Uterus (tissue), 3 donors: ENCODE measurements at regions not wholly inside any gene's neighbourhood (a gene's known extent, or its start where the extent isn't known, plus 50 kb on each side); places are given as distances from the start of the nearest gene placed in this dataset.

Source experiments
- DNase-seq, 2 donors: peaks; one replicate each; pipeline ENCODE4 v3.0.0-alpha.2; 2019 to 2020
- H3K27ac ChIP-seq, 2 donors: fragments of 200-600 bp; sonication (generic); 1 replicate in 1 of 2; 2 replicates in 1 of 2; pipeline ENCODE4 v1.5.1; 2016 to 2018
- H3K27me3 ChIP-seq, 2 donors: fragments of 200-600 bp; sonication (generic); one replicate each; pipeline ENCODE4 v1.5.1; 2018 to 2019; ENCODE audit warnings: control low read depth in 1 of 2
- H3K36me3 ChIP-seq, 2 donors: fragments of 200-600 bp; sonication (generic); one replicate each; pipeline ENCODE4 v1.5.1; 2019; ENCODE audit warnings: control low read depth in 1 of 2
- H3K4me1 ChIP-seq, 2 donors: fragments of 200-600 bp; sonication (generic); one replicate each; pipeline ENCODE4 v1.5.1; 2018 to 2019; ENCODE audit warnings: control low read depth in 1 of 2
- H3K4me3 ChIP-seq, 2 donors: fragments of 200-600 bp; sonication (generic); 1 replicate in 1 of 2; 2 replicates in 1 of 2; pipeline ENCODE4 v1.5.1; 2018 to 2019; ENCODE audit warnings: mild to moderate bottlenecking in 1 of 2
- H3K9me3 ChIP-seq, 2 donors: fragments of 200-600 bp; sonication (generic); one replicate each; pipeline ENCODE4 v1.5.1; 2019; ENCODE audit warnings: control low read depth in 1 of 2
- CTCF ChIP-seq, 4 experiments: fragments of 200-600 bp in 2 of 4; fragments of 450-650 bp in 2 of 4; sonication (generic) in 2 of 4; IDR thresholded peaks; one replicate each; pipeline ENCODE4 v1.5.1; 2016 to 2019; ENCODE audit warnings: antibody characterized with exemption in 4 of 4, mild to moderate bottlenecking in 2 of 4, moderate library complexity in 1 of 4
- POLR2A ChIP-seq, 2 donors: fragments of 450-650 bp; IDR thresholded peaks; one replicate each; pipeline ENCODE4 v1.6.1; 2016; ENCODE audit warnings: antibody characterized with exemption in 2 of 2, mild to moderate bottlenecking in 1 of 2, moderate library complexity in 1 of 2
- intact Hi-C: fragments of 100-400 bp; cut with DNase I; formaldehyde crosslinking; loops from one replicate; pipeline ENCODE4 v1.15.1; 2023; ENCODE audit warnings: low total_unique reads
- donor health status: DM: yes; HTN: yes; CAD: no.

DNA sequence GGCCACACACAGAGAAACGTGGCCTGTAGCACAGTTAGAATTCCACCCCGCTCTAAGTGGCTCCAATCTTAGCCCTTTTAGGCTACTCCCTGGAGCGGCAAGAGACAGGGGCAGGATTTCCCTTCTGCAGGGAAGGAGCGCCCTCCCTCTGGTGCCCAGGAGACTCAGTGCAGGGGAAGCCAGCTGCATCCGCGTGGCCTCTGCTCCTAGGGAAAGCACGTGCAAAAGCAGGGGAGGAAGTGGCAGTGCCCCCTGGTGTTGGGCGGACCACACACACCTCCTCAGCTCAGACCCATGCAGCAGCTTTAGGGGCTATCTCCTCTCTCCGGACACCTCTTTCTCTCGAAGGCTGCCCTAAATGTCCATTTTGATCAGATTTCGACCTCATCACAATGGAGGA lies 50.0 kb downstream of the SPRING1 start:
- no peaks in the 10 kb centered on the region for H3K36me3 ChIP-seq
- no peak overlapping the region for H3K4me3 ChIP-seq
- DNase-seq = peak in 1 of 2 donors; percentile 33
- TF ChIP-seq POLR2A (IDR thresholded peaks at IDR 0.05) = no peak
- peak in 3 of 4 experiments; percentile 17 to 27 (median 26) for TF ChIP-seq CTCF (IDR thresholded peaks at IDR 0.05)
- no peaks in the 10 kb centered on the region for H3K9me3 ChIP-seq
- intact Hi-C loops = no loop called here
- no peak overlapping the region for H3K27ac ChIP-seq
- no peaks in the 10 kb centered on the region for H3K4me1 ChIP-seq
- H3K27me3 ChIP-seq = peaks cover 0 to 4% of the 10 kb centered on the region in 2 donors

DNA sequence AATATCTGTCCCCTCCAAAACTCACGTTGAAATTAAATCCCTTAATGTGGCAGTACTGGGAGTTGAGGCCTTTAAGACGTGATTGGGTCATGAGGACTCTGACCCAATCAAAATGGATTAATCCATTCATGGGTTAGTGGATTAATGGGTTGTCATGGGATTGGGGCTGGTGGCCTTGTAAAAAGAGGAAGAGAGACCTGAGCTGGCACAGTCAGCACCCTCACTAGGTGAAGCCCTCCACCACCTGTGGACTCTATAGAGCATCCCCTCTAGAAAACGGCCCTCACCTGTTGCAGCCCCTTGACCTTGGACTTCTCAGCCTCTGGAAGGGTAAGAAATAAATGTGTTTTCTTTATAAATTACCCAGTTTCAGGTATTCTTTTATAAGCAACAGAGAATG lies 53.0 kb downstream of the SPRING1 start:
- Histone ChIP-seq H3K4me3 (no peak overlapping the region), H3K27me3 (no peaks in the 10 kb centered on the region), H3K27ac (no peak overlapping the region), H3K36me3 (no peaks in the 10 kb centered on the region), H3K4me1 (no peaks in the 10 kb centered on the region), H3K9me3 (no peaks in the 10 kb centered on the region)
- DNase-seq = no peak
- intact Hi-C loops = no loop called here
- TF ChIP-seq POLR2A (IDR thresholded peaks at IDR 0.05) (no peak), CTCF (IDR thresholded peaks at IDR 0.05) (no peak)

DNA sequence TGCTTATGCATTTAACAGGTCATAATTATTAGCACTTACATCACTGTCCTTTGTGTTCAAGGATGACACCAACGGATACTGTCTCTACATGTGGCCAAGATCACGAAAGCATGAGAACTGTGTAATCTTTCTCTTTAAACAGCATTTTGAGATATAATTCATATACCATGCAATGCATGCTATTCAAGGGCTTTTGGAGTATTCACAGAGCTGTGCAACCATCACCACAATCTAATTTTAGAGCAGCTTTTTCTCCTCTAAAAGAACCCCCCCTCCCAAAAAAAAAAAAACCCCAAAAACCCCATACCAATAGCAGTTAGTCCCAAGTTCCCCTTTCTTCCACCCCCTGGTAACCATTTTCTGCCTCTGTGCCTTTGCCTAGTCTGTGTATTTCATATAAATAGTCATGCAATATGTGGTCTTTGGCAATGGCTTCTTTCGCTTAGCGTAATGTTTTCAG lies 60.6 kb downstream of the SPRING1 start:
- no peak overlapping the region for H3K27ac ChIP-seq
- no peak overlapping the region for H3K4me3 ChIP-seq
- H3K9me3 ChIP-seq = no peaks in the 10 kb centered on the region
- no peaks in the 10 kb centered on the region for H3K4me1 ChIP-seq
- H3K36me3 ChIP-seq = no peaks in the 10 kb centered on the region
- H3K27me3 ChIP-seq = no peaks in the 10 kb centered on the region
- no peak for DNase-seq
- intact Hi-C loops = no loop called here
- TF ChIP-seq CTCF (IDR thresholded peaks at IDR 0.05) (no peak), POLR2A (IDR thresholded peaks at IDR 0.05) (no peak)

GRCh38 chr12:116675339-116676107 lies 62.3 kb downstream of the SPRING1 start:
- DNase-seq = no peak
- Histone ChIP-seq H3K4me3 (no peak overlapping the region), H3K36me3 (no peaks in the 10 kb centered on the region), H3K9me3 (no peaks in the 10 kb centered on the region), H3K27ac (peak overlapping the region in 1 of 2 donors; percentile 27), H3K27me3 (no peaks in the 10 kb centered on the region), H3K4me1 (no peaks in the 10 kb centered on the region)
- no peak for TF ChIP-seq CTCF (IDR thresholded peaks at IDR 0.05)
- no peak for TF ChIP-seq POLR2A (IDR thresholded peaks at IDR 0.05)
- intact Hi-C loops = no loop called here

DNA sequence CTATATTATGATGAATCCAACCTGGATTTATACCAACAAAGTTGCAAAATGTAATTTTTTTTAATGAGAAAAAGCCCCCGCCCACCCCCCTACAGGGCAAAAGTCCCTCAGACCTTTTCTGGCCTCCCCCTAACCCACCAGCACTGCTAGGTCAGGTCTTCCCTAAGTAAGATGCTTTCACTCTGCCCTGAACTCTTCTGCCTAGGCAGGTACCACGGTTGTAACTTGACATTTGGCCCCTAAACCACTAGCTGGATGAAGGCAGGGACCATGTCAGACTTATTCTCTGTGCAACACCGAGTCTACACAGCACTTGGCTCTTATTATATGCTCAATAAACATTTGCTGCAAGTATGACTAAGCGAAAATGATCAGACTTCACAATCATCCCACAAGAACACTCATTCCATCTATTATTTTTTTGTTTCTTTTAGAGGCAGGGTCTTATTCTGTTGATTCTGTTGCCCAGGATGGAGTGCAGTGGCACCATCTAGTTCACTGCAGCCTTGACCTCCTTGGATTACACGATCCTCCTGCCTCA lies 63.2 kb downstream of the SPRING1 start:
- no peaks in the 10 kb centered on the region for H3K27me3 ChIP-seq
- no peaks in the 10 kb centered on the region for H3K4me1 ChIP-seq
- no peaks in the 10 kb centered on the region for H3K36me3 ChIP-seq
- no peak for TF ChIP-seq POLR2A (IDR thresholded peaks at IDR 0.05)
- TF ChIP-seq CTCF (IDR thresholded peaks at IDR 0.05) = no peak
- H3K4me3 ChIP-seq = no peak overlapping the region
- no peaks in the 10 kb centered on the region for H3K9me3 ChIP-seq
- H3K27ac ChIP-seq = no peak overlapping the region
- no peak for DNase-seq
- intact Hi-C loops = no loop called here
